RWPE1 (cell line): ENCODE measurements at regions not wholly inside any gene's neighbourhood (a gene's known extent, or its start where the extent isn't known, plus 50 kb on each side); places are given as distances from the start of the nearest gene placed in this dataset.

Source experiments
- CTCF ChIA-PET: fragments of 350-600 bp; sonication (Branson Sonifier 250); formaldehyde crosslinking; extraction: SDS; loops from one replicate; lab custom pipeline; 2021; lab: Yijun Ruan, JAX
- POLR2A ChIA-PET: fragments of 400-600 bp; formaldehyde crosslinking; extraction: SDS; loops from one replicate; lab custom pipeline; 2020; ENCODE audit warnings: antibody characterized with exemption; ENCODE audit not compliant: low non-redundant PET; lab: Yijun Ruan, JAX
- DNase-seq: peaks from one replicate; pipeline ENCODE4 v3.0.0; 2012; ENCODE audit warnings: low spot score
- H3K27ac ChIP-seq: fragments of 450-650 bp; 2 replicates; pipeline ENCODE4 v1.5.1; 2017
- TF ChIP-seq, protein P1 (sequence below): fragments of 450-650 bp; conservative IDR thresholded peaks from 2 replicates; pipeline ENCODE4 v1.5.1; 2017; ENCODE audit warnings: low read depth, mild to moderate bottlenecking

- no peak overlapping the region for H3K27ac ChIP-seq
- ChIA-PET CTCF (interaction anchor here (0.6 to 0.7 kb wide), 2 partner anchors 223 to 1440 kb away, joined by 4 read pairs; no protein-coding TSS in a partner anchor), POLR2A (no interaction called here)
- DNase-seq: no peak
- TF ChIP-seq, protein P1, sequence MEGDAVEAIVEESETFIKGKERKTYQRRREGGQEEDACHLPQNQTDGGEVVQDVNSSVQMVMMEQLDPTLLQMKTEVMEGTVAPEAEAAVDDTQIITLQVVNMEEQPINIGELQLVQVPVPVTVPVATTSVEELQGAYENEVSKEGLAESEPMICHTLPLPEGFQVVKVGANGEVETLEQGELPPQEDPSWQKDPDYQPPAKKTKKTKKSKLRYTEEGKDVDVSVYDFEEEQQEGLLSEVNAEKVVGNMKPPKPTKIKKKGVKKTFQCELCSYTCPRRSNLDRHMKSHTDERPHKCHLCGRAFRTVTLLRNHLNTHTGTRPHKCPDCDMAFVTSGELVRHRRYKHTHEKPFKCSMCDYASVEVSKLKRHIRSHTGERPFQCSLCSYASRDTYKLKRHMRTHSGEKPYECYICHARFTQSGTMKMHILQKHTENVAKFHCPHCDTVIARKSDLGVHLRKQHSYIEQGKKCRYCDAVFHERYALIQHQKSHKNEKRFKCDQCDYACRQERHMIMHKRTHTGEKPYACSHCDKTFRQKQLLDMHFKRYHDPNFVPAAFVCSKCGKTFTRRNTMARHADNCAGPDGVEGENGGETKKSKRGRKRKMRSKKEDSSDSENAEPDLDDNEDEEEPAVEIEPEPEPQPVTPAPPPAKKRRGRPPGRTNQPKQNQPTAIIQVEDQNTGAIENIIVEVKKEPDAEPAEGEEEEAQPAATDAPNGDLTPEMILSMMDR: no peak
Observed at GRCh38 chr3:106175276-106175675, 306.5 kb upstream of the CBLB start.

GRCh38 chr3:106176734-106177133, 307.9 kb upstream of the CBLB start:
- DNase-seq: no peak
- CTCF ChIA-PET: no interaction called here
- H3K27ac ChIP-seq: no peak overlapping the region
- POLR2A ChIA-PET: no interaction called here
- TF ChIP-seq, protein P1: no peak

DNA sequence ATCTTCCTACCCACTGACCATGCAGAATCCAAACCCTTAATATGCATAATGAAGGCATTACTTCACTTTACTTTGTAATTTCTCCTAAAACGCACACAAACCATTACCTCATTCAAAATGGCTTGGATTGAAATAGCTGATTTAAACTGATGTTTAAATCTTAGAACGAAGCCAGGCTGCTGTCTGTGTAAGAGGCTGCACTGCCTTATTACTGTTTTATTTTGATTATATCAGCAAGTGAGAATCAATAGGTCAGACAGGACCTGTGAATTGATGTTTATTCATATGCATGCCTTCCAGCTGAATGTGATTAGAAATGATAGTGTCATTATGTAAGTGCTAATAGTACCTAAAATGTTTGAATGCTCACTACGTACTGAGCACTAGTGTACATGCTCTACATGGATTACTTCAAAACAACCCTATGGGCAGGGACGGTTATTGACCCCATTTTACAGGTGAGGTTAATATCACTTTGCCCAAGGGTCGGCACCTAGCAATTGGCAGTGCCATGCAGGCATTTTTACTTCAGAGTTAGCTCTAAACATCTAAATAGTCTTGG, 314.2 kb upstream of the CBLB start:
- TF ChIP-seq, protein P1: no peak
- POLR2A ChIA-PET: no interaction called here
- H3K27ac ChIP-seq: no peak overlapping the region
- CTCF ChIA-PET: interaction anchor here (0.7 kb wide), 1 partner anchor 1526 kb away, joined by 3 read pairs; no protein-coding TSS in a partner anchor
- DNase-seq: no peak

DNA sequence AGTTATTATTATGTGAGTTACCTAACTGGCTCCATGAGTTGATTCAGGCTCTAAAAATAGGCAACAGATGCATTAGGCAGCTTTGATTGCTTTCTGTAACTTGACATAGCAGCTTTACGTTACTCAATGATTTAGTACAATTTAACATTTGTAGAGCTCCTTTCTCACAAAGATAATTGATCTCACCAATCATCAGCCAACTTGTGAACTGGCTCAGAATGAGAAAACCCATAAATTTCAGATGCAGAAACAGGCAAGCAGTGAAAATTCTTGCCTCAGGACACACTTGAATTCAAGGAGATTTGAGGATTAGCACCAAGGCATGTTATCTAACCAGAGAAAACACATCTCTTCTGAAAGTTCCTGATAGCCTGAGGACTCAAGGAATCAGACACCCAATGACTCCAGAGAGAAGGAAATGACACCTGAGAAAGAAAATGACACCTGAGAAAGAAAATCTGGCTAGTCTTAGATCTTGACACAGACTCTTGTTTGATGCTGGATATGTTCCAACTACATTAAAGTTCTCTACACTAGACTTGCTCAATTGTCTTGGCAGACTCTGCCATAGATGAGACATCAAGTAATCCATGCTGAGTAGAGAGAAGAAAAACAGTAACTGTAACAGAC, 315.1 kb upstream of the CBLB start:
- ChIA-PET POLR2A (no interaction called here), CTCF (interaction anchor here (0.7 kb wide), 1 partner anchor 1527 kb away, joined by 3 read pairs; no protein-coding TSS in a partner anchor)
- no peak overlapping the region for H3K27ac ChIP-seq
- DNase-seq: peak; percentile 41
- TF ChIP-seq, protein P1: no peak

GRCh38 chr3:106184540-106185457, 316.0 kb upstream of the CBLB start:
- TF ChIP-seq, protein P1: no peak
- ChIA-PET CTCF (no interaction called here), POLR2A (no interaction called here)
- H3K27ac ChIP-seq: no peak overlapping the region
- DNase-seq: no peak

DNA sequence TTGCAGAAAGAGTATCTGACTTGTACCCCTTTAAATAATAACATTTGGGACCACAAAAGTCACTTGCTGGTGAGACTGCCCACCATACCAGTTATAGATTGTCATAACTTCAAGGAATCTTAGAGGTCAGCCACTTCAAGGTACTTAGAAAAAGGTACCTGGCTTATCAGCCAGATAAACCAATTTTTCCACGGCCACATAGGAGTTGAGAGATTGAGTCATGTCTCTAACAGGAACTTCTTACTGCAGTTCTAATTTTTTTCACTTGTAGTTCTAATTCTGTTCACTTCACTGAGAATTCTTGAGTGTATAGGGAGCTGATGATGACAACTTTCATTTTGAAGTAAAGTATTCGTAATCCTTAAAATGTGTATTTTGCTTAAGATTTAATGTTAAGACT, 317.1 kb upstream of the CBLB start:
- ChIA-PET CTCF (no interaction called here), POLR2A (no interaction called here)
- H3K27ac ChIP-seq: no peak overlapping the region
- no peak for DNase-seq
- TF ChIP-seq, protein P1: no peak
